ENCODE measurements at regions not wholly inside any gene's neighbourhood (a gene's known extent, or its start where the extent isn't known, plus 50 kb on each side); places are given as distances from the start of the nearest gene placed in this dataset.

DNA sequence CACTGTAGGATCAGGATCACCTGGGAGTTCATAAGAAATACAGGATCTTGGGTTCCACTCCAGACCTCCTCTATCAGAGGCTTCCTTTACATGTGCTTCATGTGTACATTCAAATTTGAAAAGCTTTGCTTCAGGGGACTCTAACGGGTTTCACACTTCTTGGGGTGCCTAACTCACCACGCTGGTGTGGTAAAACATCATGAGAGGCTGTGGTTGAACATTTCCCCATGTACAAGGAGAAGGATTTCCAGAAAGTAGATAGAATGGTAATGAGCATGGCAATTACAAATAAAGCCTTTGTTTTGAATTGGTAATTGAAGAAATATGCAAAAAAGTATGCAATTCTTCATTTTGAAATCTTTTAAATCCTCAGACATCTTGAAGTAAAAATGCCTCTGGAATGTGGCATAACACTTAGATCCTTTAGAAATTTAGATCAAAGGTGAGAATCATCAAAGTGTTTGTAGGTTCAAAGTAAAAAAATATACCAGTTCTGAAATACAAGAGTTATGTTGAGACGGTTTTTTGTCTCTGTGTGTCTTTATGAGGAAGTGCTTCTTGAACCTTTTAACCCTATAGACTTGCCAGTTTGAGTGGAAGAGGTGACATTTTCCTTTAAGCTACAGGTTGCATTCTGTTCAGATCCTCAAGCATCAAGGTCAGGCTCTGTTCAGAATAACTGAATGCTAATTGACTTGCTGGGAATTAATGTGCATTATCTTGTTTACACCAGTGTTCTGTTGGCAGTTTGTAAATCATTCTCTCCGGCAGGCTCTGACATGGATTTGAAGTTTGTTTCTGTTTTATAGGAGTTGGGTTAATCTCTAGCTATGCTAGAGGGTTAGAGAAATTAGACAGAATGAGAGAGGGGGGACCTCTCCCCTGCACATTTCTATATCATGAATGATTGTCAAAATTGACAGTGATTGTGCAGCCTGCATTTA is 415.3 kb downstream of the MAN2A1 start:
- no peak overlapping the region for H3K4me3 ChIP-seq (ENCODE audit: low read depth, low read length)
- H3K4me1 ChIP-seq: no peaks in the 10 kb centered on the region
- TF ChIP-seq, protein P1, sequence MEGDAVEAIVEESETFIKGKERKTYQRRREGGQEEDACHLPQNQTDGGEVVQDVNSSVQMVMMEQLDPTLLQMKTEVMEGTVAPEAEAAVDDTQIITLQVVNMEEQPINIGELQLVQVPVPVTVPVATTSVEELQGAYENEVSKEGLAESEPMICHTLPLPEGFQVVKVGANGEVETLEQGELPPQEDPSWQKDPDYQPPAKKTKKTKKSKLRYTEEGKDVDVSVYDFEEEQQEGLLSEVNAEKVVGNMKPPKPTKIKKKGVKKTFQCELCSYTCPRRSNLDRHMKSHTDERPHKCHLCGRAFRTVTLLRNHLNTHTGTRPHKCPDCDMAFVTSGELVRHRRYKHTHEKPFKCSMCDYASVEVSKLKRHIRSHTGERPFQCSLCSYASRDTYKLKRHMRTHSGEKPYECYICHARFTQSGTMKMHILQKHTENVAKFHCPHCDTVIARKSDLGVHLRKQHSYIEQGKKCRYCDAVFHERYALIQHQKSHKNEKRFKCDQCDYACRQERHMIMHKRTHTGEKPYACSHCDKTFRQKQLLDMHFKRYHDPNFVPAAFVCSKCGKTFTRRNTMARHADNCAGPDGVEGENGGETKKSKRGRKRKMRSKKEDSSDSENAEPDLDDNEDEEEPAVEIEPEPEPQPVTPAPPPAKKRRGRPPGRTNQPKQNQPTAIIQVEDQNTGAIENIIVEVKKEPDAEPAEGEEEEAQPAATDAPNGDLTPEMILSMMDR (IDR thresholded peaks at IDR 0.05): no peak
- no peaks in the 10 kb centered on the region for H3K27me3 ChIP-seq (ENCODE audit: control insufficient read depth, insufficient read depth, low read length)
- no peaks in the 10 kb centered on the region for H3K79me2 ChIP-seq
- no peaks in the 10 kb centered on the region for H3K9me3 ChIP-seq (ENCODE audit: control insufficient read depth, low read length)
- no peak overlapping the region for H2AFZ ChIP-seq
- H3K36me3 ChIP-seq (ENCODE audit: control insufficient read depth, insufficient read depth, low read length): no peaks in the 10 kb centered on the region
- H3K4me2 ChIP-seq (ENCODE audit: low read length): no peak overlapping the region
- no peak overlapping the region for H3K27ac ChIP-seq
- H3K9ac ChIP-seq: no peak overlapping the region

DNA sequence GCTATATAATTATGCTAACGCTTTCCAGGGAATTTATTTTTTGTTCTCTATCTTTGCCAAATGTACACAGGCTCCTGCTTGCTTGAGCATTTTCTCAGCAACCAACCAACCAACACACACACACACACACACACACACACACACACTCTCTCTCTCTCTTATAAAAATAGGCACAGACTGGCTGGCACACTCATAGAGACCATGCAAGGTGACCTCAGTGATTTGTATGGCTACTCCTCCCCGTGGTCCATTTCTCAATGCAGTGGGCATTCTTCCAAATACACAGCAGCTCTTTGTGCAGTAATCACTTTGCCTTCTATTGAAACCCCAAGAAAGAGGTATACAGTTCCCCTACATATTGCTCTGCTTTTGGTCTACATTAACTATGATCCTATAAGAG is 416.0 kb downstream of the MAN2A1 start:
- no peaks in the 10 kb centered on the region for H3K4me1 ChIP-seq
- no peak overlapping the region for H3K27ac ChIP-seq
- TF ChIP-seq, protein P1 (IDR thresholded peaks at IDR 0.05): no peak

DNA sequence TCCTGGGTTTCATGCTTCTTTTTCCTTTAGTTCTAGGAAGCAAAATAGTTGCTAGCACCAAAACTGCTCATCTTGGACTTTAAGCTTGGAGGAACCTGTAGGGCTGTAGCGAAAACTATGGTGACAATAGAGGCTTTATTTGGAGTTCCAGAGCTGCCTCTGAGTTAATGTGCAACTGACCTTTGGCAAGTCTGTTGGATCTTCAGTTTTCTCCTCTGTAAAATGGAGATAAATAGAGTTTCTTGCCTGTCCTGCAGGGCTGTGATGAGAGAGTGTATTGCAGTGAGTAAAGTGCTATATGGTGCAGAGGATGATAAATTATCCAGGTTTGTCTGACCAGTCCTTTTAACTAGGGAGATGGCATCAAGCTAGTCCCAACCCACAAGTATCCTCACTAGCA is 417.0 kb downstream of the MAN2A1 start:
- Histone ChIP-seq H3K79me2 (no peaks in the 10 kb centered on the region), H3K4me1 (no peaks in the 10 kb centered on the region), H2AFZ (no peak overlapping the region), H3K4me3 (ENCODE audit: low read depth, low read length) (no peak overlapping the region), H3K36me3 (ENCODE audit: control insufficient read depth, insufficient read depth, low read length) (no peaks in the 10 kb centered on the region), H3K9me3 (ENCODE audit: control insufficient read depth, low read length) (no peaks in the 10 kb centered on the region), H3K4me2 (ENCODE audit: low read length) (no peak overlapping the region), H3K9ac (no peak overlapping the region), H3K27ac (no peak overlapping the region), H3K27me3 (ENCODE audit: control insufficient read depth, insufficient read depth, low read length) (no peaks in the 10 kb centered on the region)
- TF ChIP-seq, protein P1 (IDR thresholded peaks at IDR 0.05): no peak

More for the DNA sequence above, 416.0 kb downstream of the MAN2A1 start:
- H3K9me3 ChIP-seq (ENCODE audit: control insufficient read depth, low read length): no peaks in the 10 kb centered on the region
- no peaks in the 10 kb centered on the region for H3K36me3 ChIP-seq (ENCODE audit: control insufficient read depth, insufficient read depth, low read length)
- no peaks in the 10 kb centered on the region for H3K27me3 ChIP-seq (ENCODE audit: control insufficient read depth, insufficient read depth, low read length)
- H2AFZ ChIP-seq: no peak overlapping the region
- H3K4me3 ChIP-seq (ENCODE audit: low read depth, low read length): no peak overlapping the region
- H3K9ac ChIP-seq: no peak overlapping the region
- no peaks in the 10 kb centered on the region for H3K79me2 ChIP-seq
- no peak overlapping the region for H3K4me2 ChIP-seq (ENCODE audit: low read length)

DNA sequence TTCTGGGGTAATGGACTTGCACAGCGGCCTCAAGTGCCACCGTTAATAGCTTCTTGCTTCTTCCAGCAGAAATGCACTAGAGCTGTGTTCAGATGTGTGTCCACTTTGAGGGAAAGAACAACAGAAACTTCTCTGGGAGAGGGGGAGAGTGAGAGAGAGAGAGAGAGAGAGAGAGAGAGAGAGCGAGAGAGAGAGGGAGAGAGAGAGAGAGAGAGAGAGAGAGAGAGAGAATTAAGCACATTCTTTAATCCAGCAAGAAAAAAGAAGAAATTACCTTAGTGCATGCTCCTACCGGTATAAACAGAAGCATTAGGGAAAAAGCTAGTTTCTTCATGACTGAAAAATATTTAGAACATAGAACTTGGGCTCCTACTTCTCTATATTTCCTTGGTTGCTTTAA is 418.8 kb downstream of the MAN2A1 start:
- Histone ChIP-seq H3K27ac (no peak overlapping the region), H3K4me1 (no peaks in the 10 kb centered on the region), H3K4me2 (ENCODE audit: low read length) (no peak overlapping the region), H3K79me2 (no peaks in the 10 kb centered on the region), H3K36me3 (ENCODE audit: control insufficient read depth, insufficient read depth, low read length) (no peaks in the 10 kb centered on the region), H3K27me3 (ENCODE audit: control insufficient read depth, insufficient read depth, low read length) (no peaks in the 10 kb centered on the region), H3K9ac (no peak overlapping the region), H2AFZ (no peak overlapping the region), H3K9me3 (ENCODE audit: control insufficient read depth, low read length) (no peaks in the 10 kb centered on the region), H3K4me3 (ENCODE audit: low read depth, low read length) (no peak overlapping the region)
- TF ChIP-seq, protein P1 (IDR thresholded peaks at IDR 0.05): no peak

DNA sequence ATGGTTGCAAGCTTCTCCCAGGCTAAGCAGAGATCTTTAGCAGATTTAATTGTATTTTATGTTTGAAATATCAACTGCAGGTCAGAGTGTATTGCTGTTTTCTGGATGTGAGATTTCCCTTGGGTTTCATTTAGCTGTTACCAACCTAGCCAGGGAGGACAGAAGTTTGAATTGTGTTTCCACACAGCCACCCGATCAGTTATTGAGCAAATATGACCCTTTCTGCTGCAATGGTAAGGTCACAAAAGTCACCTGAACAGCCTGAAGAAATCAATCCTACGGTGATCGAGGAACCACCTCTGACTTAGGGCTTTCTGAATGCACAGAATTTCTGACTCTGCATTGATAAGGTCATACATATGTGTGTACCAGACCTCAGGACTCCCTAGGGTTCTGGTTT is 419.9 kb downstream of the MAN2A1 start:
- H3K9me3 ChIP-seq (ENCODE audit: control insufficient read depth, low read length): no peaks in the 10 kb centered on the region
- no peaks in the 10 kb centered on the region for H3K79me2 ChIP-seq
- no peak overlapping the region for H3K4me2 ChIP-seq (ENCODE audit: low read length)
- H3K4me1 ChIP-seq: no peaks in the 10 kb centered on the region
- no peak overlapping the region for H3K27ac ChIP-seq
- no peaks in the 10 kb centered on the region for H3K27me3 ChIP-seq (ENCODE audit: control insufficient read depth, insufficient read depth, low read length)
- H3K9ac ChIP-seq: no peak overlapping the region
- TF ChIP-seq, protein P1 (IDR thresholded peaks at IDR 0.05): no peak
- H3K4me3 ChIP-seq (ENCODE audit: low read depth, low read length): no peak overlapping the region
- no peaks in the 10 kb centered on the region for H3K36me3 ChIP-seq (ENCODE audit: control insufficient read depth, insufficient read depth, low read length)
- H2AFZ ChIP-seq: no peak overlapping the region

Data from parathyroid adenoma (tissue), 2 donors.